ENCODE measurements at regions not wholly inside any gene's neighbourhood (a gene's known extent, or its start where the extent isn't known, plus 50 kb on each side); places are given as distances from the start of the nearest gene placed in this dataset.

DNA sequence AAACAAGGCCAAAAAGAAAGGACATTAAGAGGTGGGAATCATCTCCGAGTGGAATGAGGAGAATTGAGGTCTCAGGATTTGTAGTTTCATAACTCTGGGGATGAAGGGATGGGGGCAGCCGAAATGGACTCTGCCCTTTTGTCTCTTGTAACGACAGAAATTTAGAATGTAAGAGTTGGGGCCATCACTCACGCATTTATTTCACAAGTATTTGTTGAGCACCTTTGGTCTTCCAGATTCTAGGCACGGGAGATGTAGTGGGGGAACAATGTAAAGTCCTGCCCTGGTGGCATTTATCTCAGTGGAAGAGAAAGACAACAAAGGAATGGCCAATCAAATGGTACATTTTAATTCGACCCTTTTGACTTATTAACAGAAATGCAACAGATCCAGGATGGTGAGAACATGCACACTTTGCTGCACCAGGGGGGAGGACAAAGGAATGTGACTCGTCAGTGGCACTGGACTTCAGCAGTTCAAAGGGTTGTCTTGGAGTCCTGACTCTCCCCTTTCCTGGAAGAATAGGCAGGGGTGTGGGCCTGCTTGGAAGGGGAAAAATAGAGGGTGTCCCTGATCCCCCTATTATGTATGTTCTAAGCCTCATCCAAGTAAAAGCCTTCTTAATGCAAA, 102.0 kb downstream of the TMEM30B start:
- no peak for DNase-seq (ENCODE audit: low read depth)
- TF ChIP-seq, protein P1, sequence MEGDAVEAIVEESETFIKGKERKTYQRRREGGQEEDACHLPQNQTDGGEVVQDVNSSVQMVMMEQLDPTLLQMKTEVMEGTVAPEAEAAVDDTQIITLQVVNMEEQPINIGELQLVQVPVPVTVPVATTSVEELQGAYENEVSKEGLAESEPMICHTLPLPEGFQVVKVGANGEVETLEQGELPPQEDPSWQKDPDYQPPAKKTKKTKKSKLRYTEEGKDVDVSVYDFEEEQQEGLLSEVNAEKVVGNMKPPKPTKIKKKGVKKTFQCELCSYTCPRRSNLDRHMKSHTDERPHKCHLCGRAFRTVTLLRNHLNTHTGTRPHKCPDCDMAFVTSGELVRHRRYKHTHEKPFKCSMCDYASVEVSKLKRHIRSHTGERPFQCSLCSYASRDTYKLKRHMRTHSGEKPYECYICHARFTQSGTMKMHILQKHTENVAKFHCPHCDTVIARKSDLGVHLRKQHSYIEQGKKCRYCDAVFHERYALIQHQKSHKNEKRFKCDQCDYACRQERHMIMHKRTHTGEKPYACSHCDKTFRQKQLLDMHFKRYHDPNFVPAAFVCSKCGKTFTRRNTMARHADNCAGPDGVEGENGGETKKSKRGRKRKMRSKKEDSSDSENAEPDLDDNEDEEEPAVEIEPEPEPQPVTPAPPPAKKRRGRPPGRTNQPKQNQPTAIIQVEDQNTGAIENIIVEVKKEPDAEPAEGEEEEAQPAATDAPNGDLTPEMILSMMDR (conservative IDR thresholded peaks at IDR 0.05; ENCODE audit: low read depth, low read length) = no peak

DNA sequence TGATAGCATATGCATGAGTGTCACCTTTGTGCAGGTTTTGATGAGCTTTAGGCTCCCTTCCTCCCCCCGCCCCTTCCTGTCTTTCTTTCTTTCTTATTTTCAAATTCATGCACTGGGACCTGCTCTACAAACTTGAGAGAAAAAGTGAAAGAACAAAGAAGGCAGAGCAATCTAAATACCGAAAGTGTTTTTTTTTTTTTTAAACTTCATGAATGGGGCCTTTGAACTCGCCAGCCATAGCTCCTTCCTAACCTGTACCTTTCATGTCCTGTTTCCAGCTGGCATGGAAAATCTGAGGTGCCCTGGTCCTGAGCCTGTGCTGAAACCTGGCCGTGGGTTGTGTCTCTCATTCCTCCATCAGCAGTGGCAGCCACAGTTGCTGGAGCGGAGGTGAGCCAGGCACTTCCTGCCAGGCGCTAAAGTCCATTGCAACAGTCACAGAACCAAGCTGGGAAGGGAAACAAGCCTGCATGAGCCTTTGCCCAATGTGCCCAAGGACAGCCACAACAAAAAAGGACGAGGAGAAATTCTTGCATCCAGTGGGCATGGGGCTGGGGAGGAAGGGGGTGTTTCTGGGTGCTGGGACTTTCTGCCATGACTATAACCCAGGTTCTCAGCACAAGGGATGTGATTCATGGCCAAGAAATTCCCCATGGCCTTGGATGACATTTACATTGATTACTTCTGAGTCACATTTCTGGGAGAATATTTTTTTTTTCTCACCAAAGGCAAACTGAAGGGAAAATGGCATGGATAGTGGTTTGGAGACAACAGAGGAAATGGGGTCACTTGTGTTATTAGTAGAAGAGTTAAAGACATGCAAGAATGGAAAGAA, 102.7 kb downstream of the TMEM30B start:
- no peak overlapping the region for H3K4me3 ChIP-seq (ENCODE audit: low read length)
- peak; percentile 88 for DNase-seq (ENCODE audit: low read depth)
- TF ChIP-seq, protein P1 (conservative IDR thresholded peaks at IDR 0.05; ENCODE audit: low read depth, low read length) = no peak

More for the DNA sequence above, 102.0 kb downstream of the TMEM30B start:
- no peak overlapping the region for H3K4me3 ChIP-seq (ENCODE audit: low read length)

- TF ChIP-seq, protein P1 (conservative IDR thresholded peaks at IDR 0.05; ENCODE audit: low read depth, low read length) = no peak
- no peak overlapping the region for H3K4me3 ChIP-seq (ENCODE audit: low read length)
- DNase-seq (ENCODE audit: low read depth) = no peak
Observed at GRCh38 chr14:61177279-61178225, 103.6 kb downstream of the TMEM30B start.

- H3K4me3 ChIP-seq (ENCODE audit: low read length) = no peak overlapping the region
- no peak for DNase-seq (ENCODE audit: low read depth)
- TF ChIP-seq, protein P1 (conservative IDR thresholded peaks at IDR 0.05; ENCODE audit: low read depth, low read length) = no peak
Observed at GRCh38 chr14:61176686-61177085, 104.5 kb downstream of the TMEM30B start.

- H3K4me3 ChIP-seq (ENCODE audit: low read length) = no peak overlapping the region
- TF ChIP-seq, protein P1 (conservative IDR thresholded peaks at IDR 0.05; ENCODE audit: low read depth, low read length) = no peak
- no peak for DNase-seq (ENCODE audit: low read depth)
Observed at GRCh38 chr14:61174987-61175386, 106.2 kb downstream of the TMEM30B start.

- H3K4me3 ChIP-seq (ENCODE audit: low read length) = no peak overlapping the region
- DNase-seq (ENCODE audit: low read depth) = no peak
- TF ChIP-seq, protein P1 (conservative IDR thresholded peaks at IDR 0.05; ENCODE audit: low read depth, low read length) = no peak
Observed at GRCh38 chr14:61174441-61174891, 106.7 kb downstream of the TMEM30B start.
